Suprapubic skin (tissue), 4 donors: ENCODE measurements at regions not wholly inside any gene's neighbourhood (a gene's known extent, or its start where the extent isn't known, plus 50 kb on each side); places are given as distances from the start of the nearest gene placed in this dataset.

Source experiments
- DNase-seq, 2 donors: peaks; one replicate each; pipeline ENCODE4 v3.0.0-alpha.2; 2019; ENCODE audit warnings: low spot score in 2 of 2
- H3K27ac ChIP-seq: fragments of 200-600 bp; sonication (generic); one replicate; pipeline ENCODE4 v1.5.1; 2019
- H3K27me3 ChIP-seq: fragments of 200-600 bp; sonication (generic); one replicate; pipeline ENCODE4 v1.5.1; 2019
- H3K36me3 ChIP-seq: fragments of 200-600 bp; sonication (generic); one replicate; pipeline ENCODE4 v1.5.1; 2019
- H3K4me1 ChIP-seq: fragments of 200-600 bp; sonication (generic); one replicate; pipeline ENCODE4 v1.5.1; 2019
- H3K4me3 ChIP-seq: fragments of 200-600 bp; sonication (generic); one replicate; pipeline ENCODE4 v1.5.1; 2019; ENCODE audit warnings: mild to moderate bottlenecking
- H3K9me3 ChIP-seq: fragments of 200-600 bp; sonication (generic); one replicate; pipeline ENCODE4 v1.5.1; 2019
- EP300 ChIP-seq: sonication (generic); formaldehyde crosslinking; IDR thresholded peaks from one replicate; pipeline ENCODE4 v1.6.1; 2017; ENCODE audit warnings: antibody characterized with exemption
- POLR2A ChIP-seq, 2 donors: fragments of 450-650 bp; IDR thresholded peaks; one replicate each; pipeline ENCODE4 v1.6.1; 2017; ENCODE audit warnings: antibody characterized with exemption in 2 of 2, mild to moderate bottlenecking in 2 of 2, moderate library complexity in 2 of 2
- POLR2AphosphoS5 ChIP-seq, 3 donors: sonication (generic); formaldehyde crosslinking; IDR thresholded peaks; one replicate each; pipeline ENCODE4 v1.6.1; 2017; ENCODE audit warnings: antibody characterized with exemption in 3 of 3
- WGBS: methylation state at CpG from one replicate; pipeline ENCODE4 v1.1.5; 2018; 5-methylcytosine and 5-hydroxymethylcytosine counted together
- TF ChIP-seq, protein P1 (sequence below), 2 donors: fragments of 200-600 bp in 1 of 2; fragments of 450-650 bp in 1 of 2; sonication (generic) in 1 of 2; IDR thresholded peaks; one replicate each; pipeline ENCODE4 v1.5.1; 2016 to 2019; ENCODE audit warnings: antibody characterized with exemption in 2 of 2, mild to moderate bottlenecking in 1 of 2, moderate library complexity in 1 of 2

DNA sequence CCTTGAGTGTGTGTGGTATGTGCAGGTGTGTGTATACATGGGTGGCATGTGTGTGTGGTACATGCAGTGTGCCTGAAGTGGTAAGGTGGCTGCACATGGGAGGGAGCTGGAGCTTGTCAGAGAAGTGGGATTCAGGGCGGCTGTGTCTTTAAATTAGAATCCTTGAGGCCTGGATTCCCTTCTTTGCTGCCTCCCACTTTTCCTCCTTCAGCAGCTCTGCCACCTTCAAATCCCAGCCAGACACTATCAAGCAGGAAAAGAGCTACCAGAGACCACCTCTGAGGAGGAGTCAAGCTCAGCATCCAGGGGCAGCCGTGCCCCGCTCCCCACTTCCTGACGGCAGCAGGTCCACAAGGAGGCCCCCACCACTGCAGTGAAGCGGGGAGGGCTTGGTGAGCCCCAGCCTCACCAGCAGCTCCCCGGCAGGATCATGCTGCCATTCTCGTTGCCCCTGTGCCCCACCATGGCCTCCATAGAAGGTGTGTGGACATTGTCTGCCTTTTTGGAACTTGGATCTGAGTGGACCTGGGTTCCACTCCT is 131.0 kb upstream of the MLN start:
- 58% methylated on average over 4 of the region's 7 CpGs for WGBS
- H3K4me1 ChIP-seq = no peaks in the 10 kb centered on the region
- TF ChIP-seq, protein P1, sequence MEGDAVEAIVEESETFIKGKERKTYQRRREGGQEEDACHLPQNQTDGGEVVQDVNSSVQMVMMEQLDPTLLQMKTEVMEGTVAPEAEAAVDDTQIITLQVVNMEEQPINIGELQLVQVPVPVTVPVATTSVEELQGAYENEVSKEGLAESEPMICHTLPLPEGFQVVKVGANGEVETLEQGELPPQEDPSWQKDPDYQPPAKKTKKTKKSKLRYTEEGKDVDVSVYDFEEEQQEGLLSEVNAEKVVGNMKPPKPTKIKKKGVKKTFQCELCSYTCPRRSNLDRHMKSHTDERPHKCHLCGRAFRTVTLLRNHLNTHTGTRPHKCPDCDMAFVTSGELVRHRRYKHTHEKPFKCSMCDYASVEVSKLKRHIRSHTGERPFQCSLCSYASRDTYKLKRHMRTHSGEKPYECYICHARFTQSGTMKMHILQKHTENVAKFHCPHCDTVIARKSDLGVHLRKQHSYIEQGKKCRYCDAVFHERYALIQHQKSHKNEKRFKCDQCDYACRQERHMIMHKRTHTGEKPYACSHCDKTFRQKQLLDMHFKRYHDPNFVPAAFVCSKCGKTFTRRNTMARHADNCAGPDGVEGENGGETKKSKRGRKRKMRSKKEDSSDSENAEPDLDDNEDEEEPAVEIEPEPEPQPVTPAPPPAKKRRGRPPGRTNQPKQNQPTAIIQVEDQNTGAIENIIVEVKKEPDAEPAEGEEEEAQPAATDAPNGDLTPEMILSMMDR (IDR thresholded peaks at IDR 0.05) = no peak
- TF ChIP-seq POLR2A (IDR thresholded peaks at IDR 0.05) = no peak
- no peak for TF ChIP-seq EP300
- TF ChIP-seq POLR2AphosphoS5 (IDR thresholded peaks at IDR 0.05) = no peak
- H3K27ac ChIP-seq = no peak overlapping the region
- no peaks in the 10 kb centered on the region for H3K36me3 ChIP-seq
- no peak overlapping the region for H3K4me3 ChIP-seq
- no peak for DNase-seq
- H3K9me3 ChIP-seq = no peaks in the 10 kb centered on the region
- peaks cover 4% of the 10 kb centered on the region for H3K27me3 ChIP-seq

DNA sequence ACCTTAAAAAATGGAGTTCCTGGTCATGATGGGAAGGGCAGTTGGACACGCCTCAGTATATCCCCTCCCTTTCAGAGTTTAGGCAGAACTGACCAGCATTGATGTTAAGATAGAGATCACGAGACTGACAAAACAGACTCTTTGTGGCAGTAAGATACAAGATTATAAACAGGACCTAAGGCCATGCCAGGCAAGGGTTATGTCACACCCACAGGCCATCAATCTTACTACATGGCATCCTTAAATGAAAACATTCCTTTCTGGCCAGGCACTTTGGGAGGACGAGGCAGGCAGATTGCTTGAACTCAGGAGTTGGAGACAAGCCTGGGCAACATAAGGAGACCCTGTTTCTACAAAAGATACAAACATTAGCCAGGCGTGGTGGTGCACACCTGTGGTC is 129.3 kb upstream of the MLN start:
- Histone ChIP-seq H3K9me3 (no peaks in the 10 kb centered on the region), H3K36me3 (no peaks in the 10 kb centered on the region), H3K4me1 (no peaks in the 10 kb centered on the region), H3K27ac (no peak overlapping the region), H3K27me3 (peaks cover 4% of the 10 kb centered on the region), H3K4me3 (no peak overlapping the region)
- 49% methylated on average over 4 of the region's 4 CpGs for WGBS
- no peak for TF ChIP-seq POLR2AphosphoS5 (IDR thresholded peaks at IDR 0.05)
- TF ChIP-seq, protein P1 (IDR thresholded peaks at IDR 0.05) = no peak
- no peak for TF ChIP-seq POLR2A (IDR thresholded peaks at IDR 0.05)
- DNase-seq = no peak

DNA sequence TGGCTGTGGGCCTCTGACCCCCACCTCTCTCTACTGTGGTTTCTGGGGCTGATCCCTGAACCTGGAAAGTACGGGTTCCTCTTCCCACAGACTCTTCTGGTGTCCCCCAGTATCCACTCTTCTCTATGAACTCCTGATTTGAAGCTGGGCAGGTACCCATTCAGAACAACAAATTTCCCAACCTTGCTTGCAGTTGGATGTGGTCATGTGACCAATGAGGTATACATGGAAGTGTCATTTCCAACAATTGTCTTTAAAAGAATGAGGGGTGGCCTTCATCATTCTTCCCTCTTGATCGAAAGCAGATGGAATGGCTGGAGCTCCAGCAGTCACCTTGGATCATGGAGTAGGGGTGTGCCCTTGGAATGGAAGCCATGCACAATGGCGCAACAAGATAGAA is 128.0 kb upstream of the MLN start:
- Histone ChIP-seq H3K27me3 (peaks cover 4% of the 10 kb centered on the region), H3K27ac (no peak overlapping the region), H3K36me3 (no peaks in the 10 kb centered on the region), H3K4me1 (peaks cover 3% of the 10 kb centered on the region), H3K4me3 (no peak overlapping the region), H3K9me3 (no peaks in the 10 kb centered on the region)
- DNase-seq = no peak
- WGBS = 86% methylated on average over 3 of the region's 3 CpGs
- TF ChIP-seq EP300 (no peak), POLR2AphosphoS5 (IDR thresholded peaks at IDR 0.05) (no peak), POLR2A (IDR thresholded peaks at IDR 0.05) (no peak)
- TF ChIP-seq, protein P1 (IDR thresholded peaks at IDR 0.05) = no peak

DNA sequence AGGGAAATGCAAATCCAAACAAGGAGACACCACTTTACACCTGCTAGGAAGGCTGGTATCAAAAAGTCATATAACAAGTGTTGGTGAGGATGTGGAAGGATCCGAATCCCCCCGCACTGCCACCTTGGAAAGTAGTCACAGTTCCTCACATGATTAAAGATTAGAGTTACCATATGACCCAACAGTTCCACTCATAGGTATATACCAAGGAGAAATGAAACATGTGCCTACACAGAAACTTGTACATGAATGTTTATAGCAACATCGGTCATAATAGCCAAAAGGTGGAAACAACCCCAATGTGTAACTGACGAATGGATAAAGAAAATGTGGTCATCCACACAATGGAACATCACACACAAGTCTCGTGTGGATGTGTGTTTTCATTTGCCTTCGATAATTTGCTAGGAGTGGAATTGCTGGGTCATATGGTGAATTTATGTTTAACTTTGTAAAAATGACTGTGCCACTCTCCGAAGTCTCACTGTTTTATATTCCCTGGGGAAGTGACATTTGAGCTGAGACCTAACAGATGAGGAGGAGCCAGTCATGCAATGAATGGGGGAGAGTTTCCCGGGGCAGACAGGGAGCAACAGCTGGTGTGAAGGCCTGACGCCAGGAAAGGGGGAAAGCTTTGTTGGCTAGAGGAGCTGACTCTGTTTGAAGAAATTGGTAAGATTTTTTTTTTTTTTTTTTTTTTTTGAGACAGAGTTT is 125.9 kb upstream of the MLN start:
- WGBS = 72% methylated on average over 9 of the region's 9 CpGs
- Histone ChIP-seq H3K36me3 (no peaks in the 10 kb centered on the region), H3K27me3 (no peaks in the 10 kb centered on the region), H3K4me3 (no peak overlapping the region), H3K4me1 (peaks cover 3% of the 10 kb centered on the region), H3K27ac (no peak overlapping the region), H3K9me3 (no peaks in the 10 kb centered on the region)
- no peak for DNase-seq
- TF ChIP-seq POLR2AphosphoS5 (IDR thresholded peaks at IDR 0.05) (no peak), EP300 (no peak), POLR2A (IDR thresholded peaks at IDR 0.05) (no peak)
- TF ChIP-seq, protein P1 (IDR thresholded peaks at IDR 0.05) = no peak

DNA sequence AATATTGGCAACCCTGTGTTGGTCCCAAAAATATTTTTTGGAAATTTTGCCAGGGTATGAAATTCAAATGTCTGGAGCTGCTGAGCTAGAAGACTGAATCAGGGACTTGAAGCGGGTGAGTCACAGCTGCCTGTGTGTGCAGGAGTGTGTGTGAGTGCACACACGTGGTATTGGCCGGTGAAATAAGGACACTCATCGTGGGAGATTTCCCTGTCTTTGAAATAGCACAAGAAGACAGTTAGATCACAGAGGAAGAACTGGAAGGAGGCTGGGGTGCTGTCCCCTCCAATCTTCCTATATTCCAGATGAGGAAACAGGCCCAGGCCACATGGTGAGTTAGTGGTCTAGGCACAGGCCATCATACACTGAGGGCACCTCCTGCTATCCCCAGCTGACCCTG is 123.8 kb upstream of the MLN start:
- DNase-seq = no peak
- WGBS = 40% methylated on average over 4 of the region's 4 CpGs
- Histone ChIP-seq H3K9me3 (no peaks in the 10 kb centered on the region), H3K27ac (no peak overlapping the region), H3K4me3 (no peak overlapping the region), H3K27me3 (no peaks in the 10 kb centered on the region), H3K36me3 (no peaks in the 10 kb centered on the region), H3K4me1 (peaks cover 3% of the 10 kb centered on the region)
- TF ChIP-seq POLR2A (IDR thresholded peaks at IDR 0.05) = no peak
- peak in 1 of 3 donors; percentile 6 for TF ChIP-seq POLR2AphosphoS5 (IDR thresholded peaks at IDR 0.05)
- TF ChIP-seq, protein P1 (IDR thresholded peaks at IDR 0.05) = no peak
- TF ChIP-seq EP300 = no peak
